NCI-H2029 (cell line): ENCODE measurements at regions not wholly inside any gene's neighbourhood (a gene's known extent, or its start where the extent isn't known, plus 50 kb on each side); places are given as distances from the start of the nearest gene placed in this dataset.

Experiments
- DNase-seq: peaks from one replicate; lab custom pipeline; 2025; lab: John Stamatoyannopoulos, UW

- DNase-seq, result no peak
These were observed 694.3 kb upstream of the NR5A2 start for GRCh38 chr1:199333180-199333579.

DNA sequence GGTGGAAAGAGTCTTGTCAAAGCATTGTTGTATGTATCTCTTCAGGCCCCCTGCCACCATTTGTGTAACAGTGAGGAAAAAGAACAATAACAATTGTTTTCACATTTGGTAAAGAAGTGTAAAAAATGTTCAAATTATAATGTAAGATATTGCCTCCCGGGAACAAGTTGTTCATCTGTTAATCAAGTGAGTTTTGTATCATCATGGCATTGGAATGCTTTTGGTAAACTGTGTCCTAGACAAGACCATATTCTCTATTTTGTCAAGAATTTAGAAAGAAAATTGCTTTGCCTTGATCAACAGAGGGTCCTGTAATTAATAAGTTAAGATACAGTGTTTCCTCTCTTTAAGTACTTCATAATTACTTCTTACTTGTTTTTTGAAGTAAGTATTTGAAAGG is 692.0 kb upstream of the NR5A2 start:
- DNase-seq, result no peak

- DNase-seq, result no peak
These were observed 690.5 kb upstream of the NR5A2 start for GRCh38 chr1:199336745-199337640.

GRCh38 chr1:199338760-199339159 is 688.8 kb upstream of the NR5A2 start:
- no peak for DNase-seq

- DNase-seq, result no peak
These were observed 675.2 kb upstream of the NR5A2 start for GRCh38 chr1:199352351-199352750.

GRCh38 chr1:199353906-199354305 is 673.6 kb upstream of the NR5A2 start:
- no peak for DNase-seq

- no peak for DNase-seq
These were observed 670.9 kb upstream of the NR5A2 start for GRCh38 chr1:199356561-199356960.

GRCh38 chr1:199357599-199357998 is 669.9 kb upstream of the NR5A2 start:
- no peak for DNase-seq

GRCh38 chr1:199362996-199363395 is 664.5 kb upstream of the NR5A2 start:
- DNase-seq, result no peak

DNA sequence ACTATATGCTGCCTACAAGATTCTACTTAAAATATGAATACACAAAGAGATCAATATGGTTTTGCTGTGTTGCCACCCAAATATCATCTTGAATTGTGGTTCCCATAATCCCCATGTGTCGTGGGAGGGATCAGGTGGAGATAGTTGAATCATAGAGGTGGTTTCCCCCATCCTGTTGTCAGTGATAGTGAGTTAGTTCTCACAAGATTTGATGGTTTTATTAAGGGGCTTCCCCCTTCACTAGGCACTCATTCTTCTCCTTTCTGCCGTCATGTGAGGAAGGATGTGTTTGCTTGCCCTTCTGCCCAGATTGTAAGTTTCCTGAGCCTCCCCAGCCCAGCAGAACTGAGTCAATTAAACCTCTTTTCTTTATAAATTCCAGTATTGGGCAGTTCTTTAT is 654.4 kb upstream of the NR5A2 start:
- DNase-seq, result no peak

- no peak for DNase-seq
These were observed 650.3 kb upstream of the NR5A2 start for GRCh38 chr1:199377211-199377610.

DNA sequence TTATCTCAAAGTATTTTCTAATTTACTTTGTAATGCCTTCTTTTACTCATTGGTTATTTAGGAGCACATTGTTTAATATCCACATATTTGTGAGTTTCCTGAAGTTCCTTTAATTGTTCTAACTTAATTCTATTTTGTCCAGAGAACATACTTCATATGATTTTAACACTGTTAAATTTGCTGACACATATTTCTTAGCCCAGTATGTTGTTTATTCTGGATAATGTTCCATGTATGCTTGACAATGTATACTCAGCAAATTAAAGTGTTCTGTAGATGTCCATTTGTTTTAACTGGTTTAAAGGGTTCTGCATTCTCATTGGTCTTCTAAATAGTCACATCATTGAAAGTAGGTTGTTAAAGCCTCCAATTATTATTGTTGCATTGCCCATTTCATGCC is 643.7 kb upstream of the NR5A2 start:
- no peak for DNase-seq

- DNase-seq, result no peak
These were observed 632.7 kb upstream of the NR5A2 start for GRCh38 chr1:199394856-199395255.

- DNase-seq, result no peak
These were observed 631.1 kb upstream of the NR5A2 start for GRCh38 chr1:199396456-199396855.

- DNase-seq, result no peak
These were observed 627.4 kb upstream of the NR5A2 start for GRCh38 chr1:199399996-199400724.

- DNase-seq, result no peak
These were observed 623.9 kb upstream of the NR5A2 start for GRCh38 chr1:199403531-199404116.

DNA sequence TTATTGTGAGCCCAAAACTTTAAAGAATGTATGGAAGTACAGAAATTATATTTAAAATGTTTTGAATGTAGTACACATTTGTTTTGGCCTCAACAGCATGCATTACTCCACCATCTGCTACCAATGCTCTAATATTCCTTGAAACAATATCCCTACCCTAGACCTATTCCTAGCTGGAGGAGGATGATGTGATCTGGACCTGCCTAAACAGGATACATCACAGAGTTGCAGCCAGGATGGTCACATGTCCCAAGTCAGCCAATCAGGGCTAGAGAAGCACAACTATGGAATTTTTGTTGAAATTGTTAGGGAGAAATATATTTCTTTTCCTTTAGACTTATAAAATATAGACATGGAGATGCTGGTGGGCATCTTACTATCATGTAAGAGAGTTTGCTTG is 623.3 kb upstream of the NR5A2 start:
- DNase-seq, result no peak

- DNase-seq, result no peak
These were observed 622.5 kb upstream of the NR5A2 start for GRCh38 chr1:199404976-199405375.

DNA sequence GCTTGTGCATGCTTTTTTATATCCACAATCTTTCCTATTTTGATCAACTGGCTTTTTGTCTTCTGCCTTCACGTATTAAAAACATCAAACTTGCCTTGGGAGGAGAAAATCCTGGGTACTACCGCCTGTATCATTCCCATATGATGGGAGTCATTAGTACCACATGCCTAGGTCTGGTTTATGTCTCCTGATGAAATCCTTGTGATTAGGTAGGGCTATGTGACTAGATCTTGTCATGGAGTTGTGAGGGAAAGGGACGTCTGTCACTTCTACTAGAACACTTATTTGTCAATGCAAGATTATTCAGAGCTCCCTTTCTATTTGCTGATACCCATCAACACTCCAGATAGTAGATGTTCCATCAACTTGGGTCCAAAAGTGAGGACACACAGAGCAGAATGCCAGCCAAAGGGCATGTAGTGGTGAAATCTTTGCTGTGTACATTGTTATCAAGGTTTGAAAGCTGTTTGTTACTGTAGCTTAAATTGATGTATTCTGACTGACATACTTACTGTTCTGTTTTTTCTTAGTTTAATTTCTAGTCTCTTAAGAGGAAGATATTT is 621.8 kb upstream of the NR5A2 start:
- DNase-seq, result no peak

GRCh38 chr1:199410462-199410861 is 617.0 kb upstream of the NR5A2 start:
- DNase-seq, result no peak

DNA sequence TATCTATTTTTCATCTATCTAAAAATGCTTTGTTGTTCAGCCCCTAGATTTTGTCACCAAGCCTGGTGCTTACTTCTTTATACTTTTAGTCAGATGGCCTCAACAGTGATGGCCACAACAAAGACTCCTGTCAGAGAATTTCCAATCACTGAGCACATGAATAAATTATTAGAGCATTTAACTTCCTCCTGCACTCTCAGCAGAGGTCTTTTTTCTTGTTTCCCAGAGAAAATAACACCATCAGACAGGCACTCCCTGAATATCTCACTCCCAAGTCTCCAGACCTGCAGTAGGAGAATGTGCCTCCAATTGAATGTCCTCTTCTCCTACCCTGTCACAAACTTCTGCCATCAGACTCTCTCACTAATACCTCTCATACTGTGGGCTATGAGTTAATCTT is 616.0 kb upstream of the NR5A2 start:
- no peak for DNase-seq

DNA sequence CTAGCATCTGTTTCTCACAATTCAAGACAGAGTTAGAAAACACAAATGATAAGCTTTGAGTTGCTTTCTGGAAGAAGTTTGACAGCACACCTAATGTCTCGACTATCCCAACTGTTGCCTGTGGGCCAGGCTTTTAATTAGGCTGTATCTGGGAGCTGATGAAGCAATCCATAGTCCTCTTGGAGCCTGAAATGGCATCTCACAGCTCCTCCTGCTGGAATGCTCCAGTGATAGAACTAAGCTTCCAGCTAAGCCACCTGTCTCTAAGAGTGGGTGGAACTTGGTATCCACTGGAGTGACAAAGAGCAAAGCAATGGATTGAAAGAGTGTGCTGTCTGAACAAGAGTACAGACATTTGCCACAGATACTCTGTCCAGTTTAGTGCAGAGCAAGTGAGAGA is 605.3 kb upstream of the NR5A2 start:
- DNase-seq, result no peak

DNA sequence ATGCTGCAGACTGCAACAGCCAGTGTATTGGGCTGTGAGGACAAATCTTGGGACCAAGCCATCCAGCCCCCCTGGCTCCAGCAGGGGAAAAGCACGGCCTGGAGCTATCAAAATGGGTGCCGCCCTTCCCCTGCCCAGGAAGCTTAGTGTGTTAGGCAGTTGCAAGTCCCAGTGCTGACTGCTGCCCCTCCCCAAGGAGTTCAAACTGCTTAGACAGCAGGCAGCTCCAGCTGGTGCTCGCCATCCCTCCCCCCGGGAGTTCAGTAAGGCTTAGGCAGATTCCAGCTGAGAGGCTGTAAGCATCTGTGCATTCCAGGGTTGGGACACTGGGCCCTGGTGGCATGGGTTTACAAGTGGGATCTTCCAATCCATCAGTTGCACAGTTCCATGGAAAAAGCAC is 579.6 kb upstream of the NR5A2 start:
- DNase-seq, result no peak
